ENCODE measurements at regions not wholly inside any gene's neighbourhood (a gene's known extent, or its start where the extent isn't known, plus 50 kb on each side); places are given as distances from the start of the nearest gene placed in this dataset.

DNA sequence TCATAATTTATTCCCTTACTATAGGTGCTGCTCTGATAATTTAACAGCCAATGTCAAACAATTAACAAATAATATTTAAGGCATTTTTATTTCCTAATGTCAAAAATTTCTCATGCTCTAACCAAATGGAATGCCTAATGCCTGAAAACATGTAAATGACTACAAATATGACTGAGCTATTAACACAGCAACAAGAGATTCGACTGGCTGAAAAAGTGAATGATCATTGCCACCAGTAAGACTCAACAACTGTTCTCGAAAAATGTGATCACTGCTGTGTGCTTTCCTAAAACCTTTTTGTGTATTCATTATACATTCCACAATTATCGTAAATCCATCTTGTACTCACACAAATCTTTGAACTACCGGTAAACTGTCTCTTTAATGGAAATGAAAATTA is 118.7 kb downstream of the NPY start:
- TF ChIP-seq FOXP2 (optimal IDR thresholded peaks at IDR 0.05; ENCODE audit: borderline replicate concordance, extremely low read depth, extremely low read length, insufficient read depth) (no peak), POLR2AphosphoS5 (IDR thresholded peaks at IDR 0.05; ENCODE audit: low read depth, low read length) (no peak), TAF1 (IDR thresholded peaks at IDR 0.05; ENCODE audit: borderline replicate concordance, insufficient read depth, low read length) (no peak), SIN3A (IDR thresholded peaks at IDR 0.05; ENCODE audit: borderline replicate concordance, insufficient read depth, low read length) (no peak)
- TF ChIP-seq, protein P1, sequence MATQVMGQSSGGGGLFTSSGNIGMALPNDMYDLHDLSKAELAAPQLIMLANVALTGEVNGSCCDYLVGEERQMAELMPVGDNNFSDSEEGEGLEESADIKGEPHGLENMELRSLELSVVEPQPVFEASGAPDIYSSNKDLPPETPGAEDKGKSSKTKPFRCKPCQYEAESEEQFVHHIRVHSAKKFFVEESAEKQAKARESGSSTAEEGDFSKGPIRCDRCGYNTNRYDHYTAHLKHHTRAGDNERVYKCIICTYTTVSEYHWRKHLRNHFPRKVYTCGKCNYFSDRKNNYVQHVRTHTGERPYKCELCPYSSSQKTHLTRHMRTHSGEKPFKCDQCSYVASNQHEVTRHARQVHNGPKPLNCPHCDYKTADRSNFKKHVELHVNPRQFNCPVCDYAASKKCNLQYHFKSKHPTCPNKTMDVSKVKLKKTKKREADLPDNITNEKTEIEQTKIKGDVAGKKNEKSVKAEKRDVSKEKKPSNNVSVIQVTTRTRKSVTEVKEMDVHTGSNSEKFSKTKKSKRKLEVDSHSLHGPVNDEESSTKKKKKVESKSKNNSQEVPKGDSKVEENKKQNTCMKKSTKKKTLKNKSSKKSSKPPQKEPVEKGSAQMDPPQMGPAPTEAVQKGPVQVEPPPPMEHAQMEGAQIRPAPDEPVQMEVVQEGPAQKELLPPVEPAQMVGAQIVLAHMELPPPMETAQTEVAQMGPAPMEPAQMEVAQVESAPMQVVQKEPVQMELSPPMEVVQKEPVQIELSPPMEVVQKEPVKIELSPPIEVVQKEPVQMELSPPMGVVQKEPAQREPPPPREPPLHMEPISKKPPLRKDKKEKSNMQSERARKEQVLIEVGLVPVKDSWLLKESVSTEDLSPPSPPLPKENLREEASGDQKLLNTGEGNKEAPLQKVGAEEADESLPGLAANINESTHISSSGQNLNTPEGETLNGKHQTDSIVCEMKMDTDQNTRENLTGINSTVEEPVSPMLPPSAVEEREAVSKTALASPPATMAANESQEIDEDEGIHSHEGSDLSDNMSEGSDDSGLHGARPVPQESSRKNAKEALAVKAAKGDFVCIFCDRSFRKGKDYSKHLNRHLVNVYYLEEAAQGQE (IDR thresholded peaks at IDR 0.05; ENCODE audit: insufficient read depth in 1 of 2, low read depth in 2 of 2, low read length in 2 of 2) = no peak

DNA sequence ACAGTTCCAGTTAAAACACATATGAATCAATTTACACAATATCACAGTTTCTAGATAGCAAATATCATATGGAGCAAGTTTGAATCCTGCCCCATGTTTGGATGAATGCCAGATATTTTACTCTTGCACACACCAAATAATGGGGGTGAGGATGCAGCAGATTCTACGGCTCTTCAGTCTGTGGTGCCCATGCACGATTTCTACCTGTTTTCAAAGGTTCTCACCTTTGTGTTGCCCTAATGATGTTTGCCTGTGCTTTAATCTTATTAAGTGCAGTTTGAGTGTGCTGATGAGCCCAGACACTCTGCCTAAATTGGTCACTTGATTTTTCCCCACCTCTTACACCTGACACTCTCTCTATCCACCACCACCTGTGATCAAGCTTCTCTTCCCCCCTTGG is 119.6 kb downstream of the NPY start:
- TF ChIP-seq POLR2AphosphoS5 (IDR thresholded peaks at IDR 0.05; ENCODE audit: low read depth, low read length) = no peak
- TF ChIP-seq TAF1 (IDR thresholded peaks at IDR 0.05; ENCODE audit: borderline replicate concordance, insufficient read depth, low read length) = no peak
- TF ChIP-seq FOXP2 (optimal IDR thresholded peaks at IDR 0.05; ENCODE audit: borderline replicate concordance, extremely low read depth, extremely low read length, insufficient read depth) = no peak
- TF ChIP-seq, protein P1 (IDR thresholded peaks at IDR 0.05; ENCODE audit: insufficient read depth in 1 of 2, low read depth in 2 of 2, low read length in 2 of 2) = no peak
- no peak for TF ChIP-seq SIN3A (IDR thresholded peaks at IDR 0.05; ENCODE audit: borderline replicate concordance, insufficient read depth, low read length)

DNA sequence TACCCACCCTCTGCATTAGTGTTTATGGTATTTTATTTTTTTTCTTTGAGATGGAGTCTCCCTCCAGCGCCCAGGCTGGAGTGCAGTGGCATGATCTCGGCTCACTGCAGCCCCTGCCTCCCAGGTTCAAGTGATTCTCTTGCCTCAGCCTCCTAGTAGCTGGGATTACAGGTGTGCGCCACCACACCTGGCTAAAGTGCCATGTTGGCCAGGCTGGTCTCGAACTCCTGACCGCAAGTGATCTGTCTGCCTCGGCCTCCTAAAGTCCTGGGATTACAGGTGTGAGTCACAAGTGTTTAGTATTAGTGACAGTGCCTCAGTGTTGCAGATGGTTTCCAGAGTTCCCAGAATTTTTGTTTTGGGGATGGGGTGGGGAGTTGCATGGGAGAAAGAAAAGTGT is 120.3 kb downstream of the NPY start:
- TF ChIP-seq TAF1 (IDR thresholded peaks at IDR 0.05; ENCODE audit: borderline replicate concordance, insufficient read depth, low read length) (no peak), SIN3A (IDR thresholded peaks at IDR 0.05; ENCODE audit: borderline replicate concordance, insufficient read depth, low read length) (no peak), POLR2AphosphoS5 (IDR thresholded peaks at IDR 0.05; ENCODE audit: low read depth, low read length) (no peak), FOXP2 (optimal IDR thresholded peaks at IDR 0.05; ENCODE audit: borderline replicate concordance, extremely low read depth, extremely low read length, insufficient read depth) (no peak)
- TF ChIP-seq, protein P1 (IDR thresholded peaks at IDR 0.05; ENCODE audit: insufficient read depth in 1 of 2, low read depth in 2 of 2, low read length in 2 of 2) = no peak

DNA sequence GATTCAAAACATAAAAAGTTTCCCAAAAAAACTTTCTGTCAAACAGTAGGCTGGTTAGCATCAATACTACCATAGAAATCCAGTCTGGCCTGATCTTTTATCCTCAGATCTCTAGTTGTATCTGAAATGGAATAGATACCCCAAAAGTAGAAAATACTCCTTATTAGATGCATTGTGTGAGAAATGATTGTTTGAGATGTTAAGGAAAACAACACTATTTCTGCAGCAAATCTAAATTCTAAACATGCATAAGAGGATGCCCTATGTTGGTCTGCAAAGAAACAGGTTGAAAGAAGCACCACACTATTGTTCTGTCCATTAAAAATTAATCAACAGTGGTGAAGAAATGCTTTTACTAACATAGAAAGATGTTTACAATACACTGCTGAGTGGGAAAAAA is 121.0 kb downstream of the NPY start:
- TF ChIP-seq, protein P1 (IDR thresholded peaks at IDR 0.05; ENCODE audit: insufficient read depth in 1 of 2, low read depth in 2 of 2, low read length in 2 of 2) = no peak
- TF ChIP-seq POLR2AphosphoS5 (IDR thresholded peaks at IDR 0.05; ENCODE audit: low read depth, low read length) = no peak
- TF ChIP-seq FOXP2 (optimal IDR thresholded peaks at IDR 0.05; ENCODE audit: borderline replicate concordance, extremely low read depth, extremely low read length, insufficient read depth) = no peak
- TF ChIP-seq TAF1 (IDR thresholded peaks at IDR 0.05; ENCODE audit: borderline replicate concordance, insufficient read depth, low read length) = no peak
- no peak for TF ChIP-seq SIN3A (IDR thresholded peaks at IDR 0.05; ENCODE audit: borderline replicate concordance, insufficient read depth, low read length)

All from PFSK-1 (cell line).